BE2C (cell line): ENCODE measurements at regions not wholly inside any gene's neighbourhood (a gene's known extent, or its start where the extent isn't known, plus 50 kb on each side); places are given as distances from the start of the nearest gene placed in this dataset.
"Not testable (repeated sequence)": the region's sequence is repeated elsewhere in the genome, so short reads cannot be mapped to it uniquely, and the experiment has no call there.

Experiments
- DNase-seq: peaks from one replicate; pipeline ENCODE4 v3.0.0-alpha.2; 2020
- H3K27me3 ChIP-seq: fragments of 250-450 bp; sonication (Bioruptor Pico); 2 replicates; pipeline ENCODE4 v1.5.1; 2020; ENCODE audit warnings: mild to moderate bottlenecking
- H3K36me3 ChIP-seq: fragments of 250-450 bp; sonication (Bioruptor Pico); 2 replicates; pipeline ENCODE4 v1.5.1; 2020; ENCODE audit warnings: mild to moderate bottlenecking
- H3K4me1 ChIP-seq: fragments of 250-450 bp; sonication (Bioruptor Pico); 2 replicates; pipeline ENCODE4 v1.5.1; 2020
- H3K4me3 ChIP-seq: 2 replicates; pipeline ENCODE4 v1.5.1; 2011; ENCODE audit warnings: low read depth, low read length
- H3K9me3 ChIP-seq: fragments of 250-450 bp; sonication (Bioruptor Pico); 2 replicates; pipeline ENCODE4 v1.5.1; 2020
- CTCF ChIP-seq: IDR thresholded peaks from 2 replicates; pipeline ENCODE4 v1.5.1; 2012; ENCODE audit warnings: mild to moderate bottlenecking, low read depth, low read length

GRCh38 chr18:71304856-71305255 lies 1016.0 kb downstream of the SOCS6 start:
- no peaks in the 10 kb centered on the region for H3K9me3 ChIP-seq
- TF ChIP-seq CTCF, result no peak
- no peaks in the 10 kb centered on the region for H3K36me3 ChIP-seq
- H3K4me1 ChIP-seq, result no peaks in the 10 kb centered on the region
- no peak for DNase-seq
- no peak overlapping the region for H3K4me3 ChIP-seq
- H3K27me3 ChIP-seq, result no peaks in the 10 kb centered on the region

GRCh38 chr18:71303743-71304142 lies 1014.9 kb downstream of the SOCS6 start:
- H3K27me3 ChIP-seq, H3K4me3 ChIP-seq, H3K9me3 ChIP-seq, H3K4me1 ChIP-seq, H3K36me3 ChIP-seq, DNase-seq: not testable (repeated sequence)

- no peaks in the 10 kb centered on the region for H3K27me3 ChIP-seq
- no peaks in the 10 kb centered on the region for H3K9me3 ChIP-seq
- H3K4me3 ChIP-seq, result no peak overlapping the region
- TF ChIP-seq CTCF, result no peak
- DNase-seq, result no peak
- no peaks in the 10 kb centered on the region for H3K36me3 ChIP-seq
- no peaks in the 10 kb centered on the region for H3K4me1 ChIP-seq
These were observed 1012.8 kb downstream of the SOCS6 start for GRCh38 chr18:71301596-71301995.

GRCh38 chr18:71294201-71294600 lies 1005.4 kb downstream of the SOCS6 start:
- not testable (repeated sequence) for H3K4me1 ChIP-seq, H3K4me3 ChIP-seq, H3K36me3 ChIP-seq, H3K27me3 ChIP-seq, DNase-seq, H3K9me3 ChIP-seq

- no peaks in the 10 kb centered on the region for H3K9me3 ChIP-seq
These were observed 1004.5 kb downstream of the SOCS6 start for GRCh38 chr18:71293322-71293721.

GRCh38 chr18:71287268-71287667 lies 998.4 kb downstream of the SOCS6 start:
- Histone ChIP-seq H3K27me3 (no peaks in the 10 kb centered on the region), H3K4me3 (no peak overlapping the region), H3K9me3 (no peaks in the 10 kb centered on the region), H3K36me3 (no peaks in the 10 kb centered on the region), H3K4me1 (no peaks in the 10 kb centered on the region)
- no peak for TF ChIP-seq CTCF
- no peak for DNase-seq

More at GRCh38 chr18:71293322-71293721, 1004.5 kb downstream of the SOCS6 start:
- Histone ChIP-seq H3K4me3 (no peak overlapping the region), H3K4me1 (no peaks in the 10 kb centered on the region), H3K27me3 (no peaks in the 10 kb centered on the region), H3K36me3 (no peaks in the 10 kb centered on the region)
- DNase-seq, result no peak
- TF ChIP-seq CTCF, result no peak

GRCh38 chr18:71252351-71252865 lies 963.6 kb downstream of the SOCS6 start:
- no peaks in the 10 kb centered on the region for H3K27me3 ChIP-seq
- no peaks in the 10 kb centered on the region for H3K36me3 ChIP-seq
- no peak for TF ChIP-seq CTCF
- no peaks in the 10 kb centered on the region for H3K4me1 ChIP-seq
- no peak for DNase-seq
- H3K9me3 ChIP-seq, result no peaks in the 10 kb centered on the region
- H3K4me3 ChIP-seq, result no peak overlapping the region
